NCI-H1436 (cell line): ENCODE measurements at regions not wholly inside any gene's neighbourhood (a gene's known extent, or its start where the extent isn't known, plus 50 kb on each side); places are given as distances from the start of the nearest gene placed in this dataset.
A peak's percentile ranks its signal among the peaks of the same experiment; 100 is the strongest.
"Not testable (repeated sequence)": the region's sequence is repeated elsewhere in the genome, so short reads cannot be mapped to it uniquely, and the experiment has no call there.

Experiments used
- DNase-seq: peaks from one replicate; lab custom pipeline; 2025; lab: John Stamatoyannopoulos, UW

DNA sequence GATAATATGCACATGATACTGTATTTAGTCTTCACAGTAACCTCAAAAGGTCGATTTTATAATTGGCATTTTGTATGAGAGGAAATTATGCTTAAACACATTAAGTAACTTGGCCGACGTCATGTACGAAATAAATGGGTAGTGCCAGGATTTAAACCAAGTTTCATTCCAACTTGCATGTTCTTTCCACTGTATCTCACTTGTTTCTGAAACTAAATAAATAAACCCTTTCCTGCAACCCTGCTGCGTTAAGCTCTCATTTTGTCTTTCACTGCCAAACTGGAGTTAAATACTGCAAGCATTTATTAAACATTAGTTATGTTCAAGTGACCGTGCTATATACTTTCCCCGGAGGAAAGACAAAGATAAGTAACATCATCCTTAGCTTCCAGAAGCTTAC is 293.9 kb upstream of the PRKD1 start:
- no peak for DNase-seq

DNA sequence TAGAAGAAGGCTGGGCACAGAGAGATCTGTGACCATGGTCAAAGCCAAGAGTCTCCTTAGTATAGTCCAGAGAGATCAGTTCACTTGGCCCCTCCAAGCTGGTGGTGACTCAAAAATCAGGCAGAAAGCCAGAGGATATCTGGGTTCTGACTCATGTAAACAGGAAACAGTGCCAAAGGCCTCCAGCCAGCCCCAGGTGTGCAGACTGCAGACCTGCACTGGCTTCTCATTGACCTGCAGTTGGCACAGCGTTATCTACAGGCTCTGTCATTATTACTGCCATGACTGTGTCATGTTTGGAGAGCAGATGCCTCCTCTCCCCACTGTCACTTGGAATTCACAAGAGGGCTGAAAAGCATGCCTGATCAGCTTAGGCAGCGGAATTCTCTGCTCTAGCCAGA is 295.7 kb upstream of the PRKD1 start:
- DNase-seq, result no peak

DNA sequence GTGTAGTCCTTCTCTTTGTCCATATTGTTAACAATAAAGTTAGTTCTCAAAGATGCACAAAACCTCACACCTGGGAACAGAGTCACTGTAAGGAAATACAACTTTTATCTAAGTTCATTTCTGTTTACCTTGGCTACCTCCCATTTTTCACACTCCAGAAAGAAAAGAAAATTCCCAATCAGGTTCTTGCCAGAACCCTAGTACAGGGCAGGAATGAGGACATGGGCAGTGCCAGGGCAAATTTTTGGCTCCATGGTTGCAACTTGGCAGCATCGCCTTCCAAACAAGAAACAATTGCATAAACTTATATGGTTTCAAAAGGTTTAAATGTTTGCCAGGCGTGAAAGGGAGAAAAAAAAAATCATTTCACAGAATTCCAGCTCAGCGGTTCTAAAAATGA is 296.3 kb upstream of the PRKD1 start:
- no peak for DNase-seq

DNA sequence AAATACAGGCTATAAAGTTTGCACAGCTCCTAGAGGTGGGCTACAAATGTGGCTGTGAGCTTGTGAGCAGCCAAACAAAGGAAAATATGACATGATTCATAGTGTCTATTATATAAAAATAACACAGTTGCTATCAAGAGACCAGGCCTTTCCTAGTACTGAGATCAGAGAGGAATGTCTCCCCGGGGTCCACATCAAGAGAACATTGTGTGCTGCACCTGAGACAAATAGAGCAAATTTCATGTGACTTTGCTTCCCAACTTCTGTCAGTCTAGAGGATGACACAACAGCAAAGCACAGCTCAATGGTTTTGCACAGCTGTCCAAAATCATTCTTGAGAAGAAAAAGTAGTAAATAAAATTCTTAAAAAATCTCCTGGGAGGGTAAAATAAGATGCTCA is 297.5 kb upstream of the PRKD1 start:
- no peak for DNase-seq

DNA sequence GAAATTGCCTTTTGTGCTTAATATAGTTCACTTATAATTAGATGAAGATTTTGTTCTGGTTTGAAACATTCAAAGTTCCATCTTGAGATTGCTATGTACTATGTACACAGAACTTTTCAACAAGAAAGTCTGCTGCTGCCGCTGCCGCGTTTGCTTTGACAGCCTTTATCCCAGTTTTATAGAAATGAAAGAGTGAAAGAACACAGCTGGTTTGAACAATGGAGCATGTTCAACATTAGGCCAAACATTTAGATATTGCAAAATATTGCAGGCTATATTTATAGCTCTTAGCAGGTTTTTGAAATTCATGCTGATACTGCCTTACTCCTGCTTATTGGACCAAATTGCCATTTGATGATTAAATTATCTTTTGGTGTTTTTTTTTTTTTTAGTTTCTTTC is 299.8 kb upstream of the PRKD1 start:
- DNase-seq, result no peak

DNA sequence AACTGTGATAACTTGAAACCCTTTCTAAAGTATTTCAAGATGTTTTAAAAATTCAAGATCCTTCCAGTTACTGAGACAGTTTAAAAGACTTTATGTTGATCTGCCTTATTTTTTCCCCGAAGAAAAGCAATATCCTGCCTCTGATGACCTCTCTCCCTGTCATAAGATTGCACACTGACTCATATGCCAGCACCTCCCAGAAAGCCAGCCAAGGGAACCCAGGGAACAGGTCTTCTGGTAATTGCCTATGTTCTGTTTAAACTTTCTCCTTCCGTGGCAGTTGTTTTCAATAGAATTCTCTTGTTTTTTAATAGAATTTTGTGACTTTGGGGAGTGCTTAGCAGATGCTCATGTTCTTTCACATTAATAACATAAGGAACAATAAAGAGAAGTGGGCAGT is 300.2 kb upstream of the PRKD1 start:
- DNase-seq, result no peak

DNA sequence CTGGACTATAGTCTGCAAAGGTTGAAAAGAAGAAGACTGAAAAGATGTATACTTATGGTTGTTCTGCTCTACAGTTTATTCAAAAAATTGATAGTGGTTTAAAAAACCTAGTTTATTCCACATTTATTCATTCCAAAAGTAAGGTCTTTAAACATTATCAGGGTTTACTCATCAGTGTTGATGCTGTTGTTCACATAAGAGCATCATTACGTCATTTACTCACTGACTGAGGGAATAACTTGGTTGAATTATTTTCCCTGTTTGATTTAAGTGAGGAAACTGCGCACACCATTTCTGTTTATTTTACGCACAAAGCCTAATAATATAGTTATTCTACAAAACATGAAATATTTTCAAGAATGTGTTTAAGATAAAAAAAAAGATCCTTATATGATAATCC is 303.1 kb upstream of the PRKD1 start:
- DNase-seq, result no peak

DNA sequence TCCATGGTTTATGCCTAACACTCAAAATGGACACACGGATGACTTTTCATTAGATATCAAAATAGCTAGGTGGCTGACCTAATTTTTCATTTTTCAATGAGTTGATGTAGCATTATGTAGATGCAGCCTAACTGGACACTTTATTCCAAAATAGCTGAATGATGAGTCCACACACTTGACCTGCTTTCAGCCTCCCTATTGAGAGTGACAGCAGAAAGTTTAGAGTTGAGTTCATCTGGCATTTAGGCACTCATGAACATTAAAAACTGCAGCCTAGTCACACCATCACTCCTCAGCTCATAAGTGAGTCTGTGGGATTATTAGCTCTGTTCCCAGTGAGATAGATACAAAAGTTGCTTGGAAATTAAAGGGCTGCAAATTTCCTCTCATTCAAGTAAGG is 307.3 kb upstream of the PRKD1 start:
- no peak for DNase-seq

DNA sequence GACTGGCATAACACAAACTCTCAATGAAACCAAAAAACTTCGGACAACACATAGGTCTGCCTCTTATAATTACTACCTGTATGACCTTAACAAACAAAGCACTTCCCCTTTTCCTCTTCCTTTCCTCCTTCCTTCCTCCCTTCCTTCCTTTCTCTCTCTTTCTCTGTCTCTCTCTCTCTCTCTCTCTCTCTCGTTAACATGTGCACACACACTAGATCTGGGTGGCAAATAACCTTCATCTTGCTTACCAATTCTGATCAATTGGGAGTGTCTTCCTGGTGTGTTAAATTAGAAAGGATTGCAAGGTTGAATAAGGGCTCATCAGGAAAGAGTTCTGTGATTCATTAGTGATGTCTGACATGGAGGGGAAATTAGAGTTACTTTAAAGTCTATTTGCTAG is 307.8 kb upstream of the PRKD1 start:
- DNase-seq, result no peak

DNA sequence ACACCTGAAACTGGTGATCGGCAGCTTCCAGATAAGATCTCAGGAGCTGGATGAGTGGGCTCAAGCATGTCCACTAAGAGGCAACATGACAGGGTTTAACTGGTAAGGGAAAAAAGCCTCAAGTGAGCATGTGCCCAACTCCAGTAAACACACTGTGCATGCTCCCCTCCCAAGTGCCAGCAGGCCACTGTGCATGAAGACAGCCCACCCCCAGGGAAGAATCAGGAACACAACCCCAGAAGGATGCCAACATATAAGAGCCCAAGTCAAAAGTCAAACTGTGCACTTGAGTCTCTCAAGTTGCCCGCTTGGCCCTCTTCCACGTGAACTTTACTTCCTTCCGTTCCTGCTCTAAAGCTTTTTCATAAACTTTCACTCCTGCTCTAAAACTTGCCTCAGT is 311.3 kb upstream of the PRKD1 start:
- DNase-seq, result no peak

DNA sequence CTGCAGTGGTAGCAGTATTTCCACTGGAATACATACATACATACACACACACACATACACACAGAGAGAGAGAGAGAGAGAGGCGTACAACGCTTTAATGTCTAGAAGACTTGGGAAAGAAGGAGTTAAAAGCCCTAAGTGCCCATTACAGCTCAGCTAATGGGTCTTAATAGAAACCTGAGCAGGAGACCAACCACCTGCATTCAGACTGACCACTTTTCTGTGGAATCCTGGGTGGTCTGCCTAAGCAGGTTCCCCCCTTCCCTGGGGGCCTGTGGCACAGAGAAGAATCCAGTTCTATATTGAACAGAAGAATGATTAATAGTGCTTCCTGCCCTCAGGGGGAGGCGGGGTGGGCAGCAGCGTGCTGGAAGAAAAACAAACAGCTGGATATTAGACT is 312.4 kb upstream of the PRKD1 start:
- DNase-seq, result peak; percentile 55

DNA sequence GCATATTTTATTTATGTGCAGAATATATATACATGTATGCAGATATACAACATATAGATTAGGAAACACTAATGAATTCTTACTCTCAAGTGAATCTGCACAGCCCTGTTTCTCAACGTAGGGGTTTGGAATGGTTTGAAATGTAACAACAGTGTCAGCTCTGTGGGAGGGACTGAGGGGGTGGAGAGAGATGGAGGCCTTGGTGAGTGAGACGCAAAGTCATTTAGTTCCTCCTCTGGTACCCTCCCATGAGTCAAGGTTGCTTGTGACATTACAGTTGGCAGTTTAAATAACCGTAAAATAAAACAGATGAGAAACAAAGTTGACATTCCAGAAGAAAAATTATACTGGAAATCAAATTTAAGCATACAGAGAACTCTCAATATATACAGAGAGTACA is 313.0 kb upstream of the PRKD1 start:
- no peak for DNase-seq

DNA sequence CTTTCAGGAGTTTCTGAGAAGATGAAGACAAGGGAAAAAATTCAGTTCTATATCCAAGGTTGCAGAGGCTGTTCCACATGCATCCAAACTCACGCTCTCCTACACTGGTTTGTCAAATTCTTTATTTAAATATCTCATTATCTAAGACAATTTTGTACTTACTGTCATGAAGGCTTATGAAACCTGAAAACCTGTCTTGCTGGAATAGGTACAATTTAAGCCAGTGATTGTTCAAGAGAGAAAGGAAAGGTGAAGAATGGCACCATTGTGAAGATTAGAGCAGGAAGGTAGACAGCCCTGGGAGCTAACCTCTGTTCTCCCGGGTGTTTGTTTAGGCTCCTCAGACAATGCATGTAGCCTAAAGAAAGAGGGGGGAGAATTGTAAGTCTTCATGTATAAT is 315.1 kb upstream of the PRKD1 start:
- peak; percentile 34 for DNase-seq

DNA sequence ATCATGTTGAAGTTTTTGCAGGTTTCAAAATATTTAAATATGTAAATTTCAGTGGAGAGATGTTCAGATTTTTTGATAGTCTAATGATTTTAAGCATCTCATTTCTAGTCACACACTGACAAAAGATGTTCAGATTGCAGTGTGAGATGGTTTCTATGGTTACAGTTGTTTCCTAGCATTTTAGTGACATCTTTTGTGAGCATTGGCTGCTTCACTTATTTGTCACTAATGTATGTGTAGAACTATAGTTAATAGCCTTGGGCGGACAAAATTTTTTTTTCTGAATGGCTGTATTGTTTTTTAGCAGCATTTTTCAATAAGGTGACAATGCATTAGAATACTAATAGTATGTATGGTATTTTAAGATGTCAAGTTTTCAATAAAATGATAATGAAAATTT is 315.6 kb upstream of the PRKD1 start:
- DNase-seq, result peak; percentile 76

DNA sequence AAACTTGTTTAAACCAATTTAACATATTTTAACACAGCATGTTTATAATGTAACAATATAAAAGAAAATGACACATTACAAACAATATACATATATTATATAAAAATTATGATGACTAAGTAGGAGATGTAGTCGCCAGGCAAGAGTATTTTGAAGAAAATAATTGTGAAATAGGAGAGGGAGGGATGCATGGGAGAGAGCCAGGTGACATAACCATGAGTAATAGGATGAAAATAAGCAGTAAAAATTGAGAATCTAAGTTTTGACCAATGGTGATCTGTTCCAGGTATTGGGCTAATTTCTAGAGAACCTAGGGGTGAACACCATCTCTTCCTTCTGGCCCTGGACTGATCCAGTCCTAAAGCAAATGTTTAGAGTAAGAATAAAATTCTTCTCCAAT is 315.2 kb upstream of the G2E3 start:
- no peak for DNase-seq

DNA sequence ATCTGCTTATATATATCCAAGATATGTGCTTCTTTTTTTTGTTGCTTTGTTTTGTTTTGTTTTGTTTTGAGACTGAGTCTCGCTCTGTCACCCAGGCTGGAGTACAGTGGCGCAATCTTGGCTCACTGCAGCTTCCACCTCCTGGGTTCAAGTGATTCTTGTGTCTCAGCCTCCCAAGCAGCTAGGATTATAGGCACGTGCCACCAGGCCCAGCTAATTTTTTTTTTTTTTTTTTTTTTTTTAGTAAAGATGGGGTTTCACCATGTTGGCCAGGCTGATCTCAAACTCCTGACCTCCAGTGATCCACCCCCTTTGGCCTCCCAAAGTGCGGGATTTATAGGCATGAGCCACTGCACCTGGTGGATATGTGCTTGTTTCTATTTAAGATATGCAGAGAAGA is 314.6 kb upstream of the G2E3 start:
- not testable (repeated sequence) for DNase-seq

DNA sequence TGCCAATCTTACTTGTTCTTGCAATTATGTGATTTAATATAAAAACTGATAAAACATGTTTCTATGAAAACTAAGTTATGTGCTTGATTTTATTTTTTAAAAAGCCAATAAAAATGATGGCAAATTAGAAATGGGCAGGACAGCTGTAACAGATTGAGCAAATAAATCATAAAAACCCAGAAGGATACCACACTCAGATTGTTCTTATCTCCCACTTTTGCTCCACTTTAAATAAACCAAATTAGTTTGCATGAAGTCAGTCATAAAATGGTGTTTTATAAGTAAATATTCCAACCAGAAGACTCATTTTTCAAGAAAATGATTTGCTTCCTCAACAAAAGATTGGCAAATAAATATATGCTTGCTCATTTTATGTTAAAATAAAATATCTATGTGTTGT is 307.9 kb upstream of the G2E3 start:
- no peak for DNase-seq

DNA sequence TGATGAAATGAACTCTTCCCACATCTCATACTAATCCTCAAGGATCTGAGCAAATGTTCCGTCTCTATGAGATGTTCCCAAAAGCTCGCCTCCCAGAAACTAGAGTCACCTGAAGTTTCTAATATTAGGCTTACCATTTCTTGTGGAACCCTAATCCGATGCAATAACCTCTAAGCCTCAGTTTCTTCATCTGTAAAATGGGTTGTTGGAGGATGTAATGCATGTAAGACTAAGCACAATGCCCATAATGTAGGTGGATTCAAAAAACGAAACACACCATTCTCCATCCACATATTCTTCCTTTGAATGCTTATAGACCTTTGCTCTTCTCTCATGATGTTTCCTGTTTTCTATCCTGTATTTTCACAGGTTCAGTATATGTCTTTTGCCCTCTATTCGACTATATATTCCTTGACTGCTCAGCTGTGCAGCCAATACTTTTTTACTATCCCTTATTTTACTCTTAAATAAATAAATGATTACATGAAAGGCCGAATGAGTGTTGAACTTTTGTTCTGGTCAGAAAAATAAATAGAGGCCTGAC is 307.3 kb upstream of the G2E3 start:
- no peak for DNase-seq

DNA sequence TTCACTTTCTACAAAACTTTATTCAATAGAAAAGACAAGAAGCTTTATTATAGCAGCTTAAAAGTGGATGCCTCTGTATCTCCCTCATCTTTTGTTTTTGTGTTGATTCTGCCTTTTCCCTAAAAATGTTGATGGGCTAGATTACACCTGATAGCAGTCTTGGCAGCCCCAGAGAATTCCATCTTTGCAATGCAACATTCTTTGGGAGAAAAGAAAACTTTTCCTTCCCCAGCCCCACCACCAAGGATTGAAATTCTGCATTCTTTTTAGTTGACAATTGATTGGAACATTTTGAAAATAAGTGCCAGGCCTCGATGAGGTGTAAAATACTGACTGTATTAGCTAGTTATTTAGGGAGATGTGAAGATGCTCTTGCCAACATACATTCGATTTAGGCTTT is 306.8 kb upstream of the G2E3 start:
- DNase-seq, result no peak

DNA sequence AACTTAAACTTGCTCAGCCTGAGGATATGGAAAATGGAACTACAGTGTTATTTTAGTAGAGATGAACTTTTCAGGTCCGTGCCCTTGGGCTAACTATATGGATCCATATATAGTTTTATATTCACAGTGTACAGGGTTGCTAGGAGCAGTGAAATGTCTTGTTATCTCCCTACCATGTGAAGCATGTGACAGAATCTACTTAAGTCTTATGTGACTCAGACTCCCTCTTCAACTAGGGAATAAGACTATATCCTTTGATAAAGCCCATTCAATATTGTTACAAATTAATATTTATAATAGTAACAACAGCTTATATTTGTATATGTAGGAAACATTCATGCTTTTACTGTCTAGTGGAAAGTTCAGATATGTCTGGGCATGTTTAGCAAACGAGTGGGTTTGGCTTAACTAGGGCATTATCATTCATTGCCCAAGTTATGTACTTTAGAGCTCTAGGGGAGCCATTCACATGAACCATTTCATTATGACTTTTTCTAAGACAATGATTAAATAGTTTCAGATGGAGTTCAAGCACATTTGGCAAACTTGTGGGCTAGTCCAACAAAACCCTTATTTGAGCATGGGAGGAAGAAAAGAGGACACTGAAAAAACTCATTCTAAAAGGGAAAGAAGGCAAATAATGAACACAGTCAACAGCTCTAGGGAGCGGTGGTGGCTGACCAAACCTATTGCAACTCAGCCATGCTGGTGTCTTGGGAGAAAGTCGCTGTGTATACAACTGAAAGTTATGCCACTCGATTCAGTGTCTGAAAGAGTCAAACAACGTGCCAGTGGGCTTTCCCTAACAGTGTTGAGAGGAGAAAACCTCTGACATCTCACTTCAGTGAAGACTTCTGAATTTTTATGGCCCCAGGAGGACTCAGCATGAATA is 305.9 kb upstream of the G2E3 start:
- DNase-seq, result no peak

DNA sequence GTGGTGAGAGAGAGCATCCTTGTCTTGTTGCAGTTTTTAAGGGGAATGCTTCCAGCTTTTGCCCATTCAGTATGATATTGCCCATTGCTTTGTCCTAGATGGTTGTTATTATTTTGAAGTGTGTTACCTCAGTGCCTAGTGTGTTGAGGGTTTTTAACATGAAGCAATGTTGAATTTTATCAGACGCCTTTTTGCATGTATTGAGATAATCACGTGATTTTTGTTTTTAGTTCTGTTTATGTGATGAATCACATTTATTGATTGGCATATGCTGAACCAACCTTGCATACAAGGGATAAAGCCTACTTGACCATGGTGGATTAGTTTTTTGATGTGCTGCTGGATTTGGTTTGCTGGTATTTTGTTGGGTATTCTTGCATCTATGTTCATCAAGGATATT is 302.3 kb upstream of the G2E3 start:
- no peak for DNase-seq

DNA sequence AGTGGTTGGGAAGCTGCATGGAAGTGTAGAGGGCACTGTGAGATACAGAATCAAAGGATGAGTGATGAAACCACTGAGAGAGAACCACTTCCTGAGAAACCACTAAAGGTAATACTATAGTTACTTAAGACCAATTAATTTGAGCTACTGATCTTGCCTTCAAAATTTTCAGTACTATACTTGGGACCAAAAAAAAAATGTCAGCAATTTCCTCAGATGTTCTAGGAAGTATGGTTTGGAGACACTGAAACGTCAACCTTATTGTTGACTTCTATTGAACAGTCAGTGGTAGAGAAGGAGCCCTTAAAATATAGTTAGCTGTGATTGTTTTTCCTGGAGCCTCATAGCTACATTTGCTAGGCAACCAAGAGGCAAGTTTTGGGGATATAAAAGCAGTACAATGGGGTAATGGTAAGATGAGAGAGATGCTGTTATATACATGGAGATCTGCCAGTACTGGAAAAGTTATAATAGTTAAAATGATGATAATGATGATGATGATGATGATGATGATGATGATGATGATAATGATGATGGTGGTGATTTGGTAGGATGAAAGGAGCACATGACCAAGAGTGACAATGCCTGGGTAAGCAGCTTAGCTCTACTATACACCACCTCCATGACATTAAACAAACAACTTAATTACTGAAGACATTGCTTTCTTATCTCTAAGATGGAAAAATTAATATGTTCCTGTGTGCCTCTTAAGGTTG is 300.9 kb upstream of the G2E3 start:
- DNase-seq, result no peak

DNA sequence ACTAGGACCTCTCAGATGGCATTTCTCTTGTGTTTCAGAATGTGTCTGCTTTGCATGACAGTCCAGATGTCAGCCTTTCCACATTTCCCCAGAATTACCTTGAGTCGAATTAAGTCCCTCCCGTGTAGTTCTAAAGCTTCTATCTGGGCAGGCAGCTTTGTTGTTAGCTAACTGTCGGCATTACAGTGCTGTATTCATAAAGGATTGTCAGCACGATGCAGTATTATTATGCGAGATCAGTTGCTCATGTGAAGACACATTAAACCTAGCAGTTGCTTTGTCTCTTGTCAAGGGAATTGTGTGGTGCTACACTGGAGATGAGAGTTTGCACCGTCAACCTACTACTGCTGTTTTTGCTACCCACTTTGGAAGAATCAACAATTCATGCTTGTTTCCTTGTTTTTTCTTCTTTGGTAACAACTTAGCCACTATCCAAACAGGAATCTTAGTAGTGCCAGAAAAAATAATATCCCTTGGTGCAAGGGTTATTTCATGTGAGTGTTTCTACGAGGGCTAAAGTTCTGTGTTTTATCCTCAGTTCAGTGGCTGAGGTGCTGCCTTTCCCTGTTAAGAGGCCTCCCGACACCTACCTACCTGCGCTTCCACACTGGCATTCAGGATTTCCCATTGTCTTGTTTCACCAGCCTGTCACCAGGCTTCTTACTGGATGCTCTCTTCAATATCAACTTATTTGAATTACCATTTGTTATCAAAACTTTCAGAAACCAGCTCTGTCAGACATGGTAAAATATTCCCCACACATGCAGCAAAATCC is 297.9 kb upstream of the G2E3 start:
- DNase-seq, result no peak
